ENCODE measurements at regions not wholly inside any gene's neighbourhood (a gene's known extent, or its start where the extent isn't known, plus 50 kb on each side); places are given as distances from the start of the nearest gene placed in this dataset.

DNA sequence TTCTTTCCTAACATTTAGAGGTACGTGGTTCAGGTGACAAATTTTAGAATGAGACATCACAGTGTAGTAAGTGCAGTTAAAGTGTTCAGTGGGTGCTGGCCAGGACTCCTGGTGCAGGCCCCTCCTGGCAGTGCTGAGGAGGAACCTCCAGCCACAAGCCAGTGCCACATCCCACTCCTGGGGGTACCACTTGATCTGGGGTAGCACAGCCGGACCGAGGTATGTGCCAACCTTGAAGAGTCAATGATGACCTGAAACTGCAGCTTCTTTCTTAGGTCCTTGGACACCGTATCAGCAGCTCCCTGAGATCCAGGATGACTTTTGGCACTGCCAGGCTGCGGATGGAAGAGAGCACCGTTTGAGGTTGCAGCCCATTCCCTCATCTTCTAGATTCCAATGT lies 310.4 kb upstream of the IRX4 start:
- H3K9me3 ChIP-seq (ENCODE audit: low read length), result no peaks in the 10 kb centered on the region
- H3K27ac ChIP-seq (ENCODE audit: low read length), result no peak overlapping the region
- no peaks in the 10 kb centered on the region for H4K20me1 ChIP-seq (ENCODE audit: insufficient read depth)
- H3K36me3 ChIP-seq (ENCODE audit: insufficient read depth, low read length), result no peaks in the 10 kb centered on the region
- no peak overlapping the region for H3K4me3 ChIP-seq (ENCODE audit: low read length)
- no peak overlapping the region for H2AFZ ChIP-seq (ENCODE audit: low read depth, low read length)
- TF ChIP-seq TAF1 (IDR thresholded peaks at IDR 0.05; ENCODE audit: low read depth) (no peak), MXI1 (conservative IDR thresholded peaks at IDR 0.05; ENCODE audit: poor library complexity, severe bottlenecking) (no peak), EP300 (conservative IDR thresholded peaks at IDR 0.05; ENCODE audit: poor library complexity, severe bottlenecking) (no peak), EZH2 (IDR thresholded peaks at IDR 0.05; ENCODE audit: borderline replicate concordance, insufficient read depth, low read length, poor library complexity, severe bottlenecking) (no peak), SMC3 (conservative IDR thresholded peaks at IDR 0.05; ENCODE audit: poor library complexity) (no peak), POLR2AphosphoS5 (IDR thresholded peaks at IDR 0.05) (no peak), RAD21 (conservative IDR thresholded peaks at IDR 0.05) (no peak)
- TF ChIP-seq, protein P1, sequence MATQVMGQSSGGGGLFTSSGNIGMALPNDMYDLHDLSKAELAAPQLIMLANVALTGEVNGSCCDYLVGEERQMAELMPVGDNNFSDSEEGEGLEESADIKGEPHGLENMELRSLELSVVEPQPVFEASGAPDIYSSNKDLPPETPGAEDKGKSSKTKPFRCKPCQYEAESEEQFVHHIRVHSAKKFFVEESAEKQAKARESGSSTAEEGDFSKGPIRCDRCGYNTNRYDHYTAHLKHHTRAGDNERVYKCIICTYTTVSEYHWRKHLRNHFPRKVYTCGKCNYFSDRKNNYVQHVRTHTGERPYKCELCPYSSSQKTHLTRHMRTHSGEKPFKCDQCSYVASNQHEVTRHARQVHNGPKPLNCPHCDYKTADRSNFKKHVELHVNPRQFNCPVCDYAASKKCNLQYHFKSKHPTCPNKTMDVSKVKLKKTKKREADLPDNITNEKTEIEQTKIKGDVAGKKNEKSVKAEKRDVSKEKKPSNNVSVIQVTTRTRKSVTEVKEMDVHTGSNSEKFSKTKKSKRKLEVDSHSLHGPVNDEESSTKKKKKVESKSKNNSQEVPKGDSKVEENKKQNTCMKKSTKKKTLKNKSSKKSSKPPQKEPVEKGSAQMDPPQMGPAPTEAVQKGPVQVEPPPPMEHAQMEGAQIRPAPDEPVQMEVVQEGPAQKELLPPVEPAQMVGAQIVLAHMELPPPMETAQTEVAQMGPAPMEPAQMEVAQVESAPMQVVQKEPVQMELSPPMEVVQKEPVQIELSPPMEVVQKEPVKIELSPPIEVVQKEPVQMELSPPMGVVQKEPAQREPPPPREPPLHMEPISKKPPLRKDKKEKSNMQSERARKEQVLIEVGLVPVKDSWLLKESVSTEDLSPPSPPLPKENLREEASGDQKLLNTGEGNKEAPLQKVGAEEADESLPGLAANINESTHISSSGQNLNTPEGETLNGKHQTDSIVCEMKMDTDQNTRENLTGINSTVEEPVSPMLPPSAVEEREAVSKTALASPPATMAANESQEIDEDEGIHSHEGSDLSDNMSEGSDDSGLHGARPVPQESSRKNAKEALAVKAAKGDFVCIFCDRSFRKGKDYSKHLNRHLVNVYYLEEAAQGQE (IDR thresholded peaks at IDR 0.05; ENCODE audit: borderline replicate concordance), result no peak
- TF ChIP-seq, protein P2, sequence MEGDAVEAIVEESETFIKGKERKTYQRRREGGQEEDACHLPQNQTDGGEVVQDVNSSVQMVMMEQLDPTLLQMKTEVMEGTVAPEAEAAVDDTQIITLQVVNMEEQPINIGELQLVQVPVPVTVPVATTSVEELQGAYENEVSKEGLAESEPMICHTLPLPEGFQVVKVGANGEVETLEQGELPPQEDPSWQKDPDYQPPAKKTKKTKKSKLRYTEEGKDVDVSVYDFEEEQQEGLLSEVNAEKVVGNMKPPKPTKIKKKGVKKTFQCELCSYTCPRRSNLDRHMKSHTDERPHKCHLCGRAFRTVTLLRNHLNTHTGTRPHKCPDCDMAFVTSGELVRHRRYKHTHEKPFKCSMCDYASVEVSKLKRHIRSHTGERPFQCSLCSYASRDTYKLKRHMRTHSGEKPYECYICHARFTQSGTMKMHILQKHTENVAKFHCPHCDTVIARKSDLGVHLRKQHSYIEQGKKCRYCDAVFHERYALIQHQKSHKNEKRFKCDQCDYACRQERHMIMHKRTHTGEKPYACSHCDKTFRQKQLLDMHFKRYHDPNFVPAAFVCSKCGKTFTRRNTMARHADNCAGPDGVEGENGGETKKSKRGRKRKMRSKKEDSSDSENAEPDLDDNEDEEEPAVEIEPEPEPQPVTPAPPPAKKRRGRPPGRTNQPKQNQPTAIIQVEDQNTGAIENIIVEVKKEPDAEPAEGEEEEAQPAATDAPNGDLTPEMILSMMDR (IDR thresholded peaks at IDR 0.05; ENCODE audit: poor library complexity, severe bottlenecking), result no peak
- H3F3A ChIP-seq (ENCODE audit: insufficient read depth, low read length, poor library complexity, severe bottlenecking), result no peaks in the 10 kb centered on the region
- no peak overlapping the region for H3K9ac ChIP-seq (ENCODE audit: low read length)
- no peaks in the 10 kb centered on the region for H3K9me2 ChIP-seq (ENCODE audit: insufficient read depth, low read length)
- no peaks in the 10 kb centered on the region for H3K79me2 ChIP-seq (replicated peaks; ENCODE audit: insufficient read depth, low read length)
- H3K27me3 ChIP-seq (ENCODE audit: insufficient read depth, low read depth, low read length), result peaks cover 33% of the 10 kb centered on the region
- H3K4me2 ChIP-seq (ENCODE audit: low read length), result no peak overlapping the region

DNA sequence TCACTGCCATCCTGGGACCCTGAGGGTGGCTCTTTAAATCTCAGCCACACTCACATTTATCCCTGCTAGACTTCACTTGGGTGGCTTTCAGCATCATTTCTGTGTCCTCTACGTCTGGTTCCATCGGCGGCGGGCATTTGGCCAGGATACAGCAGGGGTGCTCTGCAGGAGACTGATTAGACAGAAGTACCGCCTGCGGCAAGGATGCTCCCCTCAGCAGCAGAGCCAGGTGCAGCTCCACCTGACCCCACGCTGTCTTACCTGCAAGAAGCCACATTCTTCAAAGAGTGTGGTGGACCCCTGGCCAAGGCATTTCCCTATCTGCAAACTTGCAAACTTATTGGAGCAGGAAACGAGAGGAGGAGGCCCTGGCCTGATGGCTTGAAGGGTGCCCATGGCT lies 309.8 kb upstream of the IRX4 start:
- Histone ChIP-seq H3F3A (ENCODE audit: insufficient read depth, low read length, poor library complexity, severe bottlenecking) (no peaks in the 10 kb centered on the region), H3K9me3 (ENCODE audit: low read length) (no peaks in the 10 kb centered on the region), H3K27me3 (ENCODE audit: insufficient read depth, low read depth, low read length) (peaks cover 26% of the 10 kb centered on the region), H4K20me1 (ENCODE audit: insufficient read depth) (no peaks in the 10 kb centered on the region), H2AFZ (ENCODE audit: low read depth, low read length) (no peak overlapping the region), H3K9ac (ENCODE audit: low read length) (no peak overlapping the region), H3K36me3 (ENCODE audit: insufficient read depth, low read length) (no peaks in the 10 kb centered on the region), H3K79me2 (replicated peaks; ENCODE audit: insufficient read depth, low read length) (no peaks in the 10 kb centered on the region), H3K27ac (ENCODE audit: low read length) (no peak overlapping the region), H3K9me2 (ENCODE audit: insufficient read depth, low read length) (no peaks in the 10 kb centered on the region), H3K4me3 (ENCODE audit: low read length) (no peak overlapping the region), H3K4me2 (ENCODE audit: low read length) (no peak overlapping the region)
- no peak for TF ChIP-seq MXI1 (conservative IDR thresholded peaks at IDR 0.05; ENCODE audit: poor library complexity, severe bottlenecking)
- TF ChIP-seq POLR2AphosphoS5 (IDR thresholded peaks at IDR 0.05), result no peak

DNA sequence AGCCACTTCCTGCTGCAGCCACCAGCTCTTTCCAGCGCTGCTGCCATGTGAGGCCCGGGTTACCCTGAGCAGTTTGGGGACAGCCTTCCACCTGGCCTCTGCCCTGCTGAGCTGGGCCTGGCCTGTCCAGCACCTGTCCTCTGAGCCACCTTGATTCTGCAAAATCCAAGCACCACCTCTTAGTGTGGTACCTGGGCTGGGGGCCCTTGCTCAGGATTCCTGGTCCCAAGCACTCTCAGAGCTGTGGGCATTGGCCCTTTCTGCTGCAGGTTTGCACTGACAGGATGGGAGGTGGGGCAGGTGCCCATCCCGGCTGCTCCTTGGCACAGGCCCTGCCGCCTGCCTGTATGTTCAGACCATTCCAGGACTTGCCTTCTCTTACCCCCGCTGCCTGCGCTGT lies 309.2 kb upstream of the IRX4 start:
- no peaks in the 10 kb centered on the region for H3K9me3 ChIP-seq (ENCODE audit: low read length)
- H4K20me1 ChIP-seq (ENCODE audit: insufficient read depth), result no peaks in the 10 kb centered on the region
- H3K27ac ChIP-seq (ENCODE audit: low read length), result no peak overlapping the region
- peaks cover 21% of the 10 kb centered on the region for H3K27me3 ChIP-seq (ENCODE audit: insufficient read depth, low read depth, low read length)
- H3K9ac ChIP-seq (ENCODE audit: low read length), result no peak overlapping the region
- H3K79me2 ChIP-seq (replicated peaks; ENCODE audit: insufficient read depth, low read length), result no peaks in the 10 kb centered on the region
- H3K9me2 ChIP-seq (ENCODE audit: insufficient read depth, low read length), result no peaks in the 10 kb centered on the region
- H2AFZ ChIP-seq (ENCODE audit: low read depth, low read length), result no peak overlapping the region
- no peak for TF ChIP-seq TAF1 (IDR thresholded peaks at IDR 0.05; ENCODE audit: low read depth)
- TF ChIP-seq EP300 (conservative IDR thresholded peaks at IDR 0.05; ENCODE audit: poor library complexity, severe bottlenecking), result no peak
- TF ChIP-seq, protein P1 (IDR thresholded peaks at IDR 0.05; ENCODE audit: borderline replicate concordance), result no peak
- TF ChIP-seq RAD21 (conservative IDR thresholded peaks at IDR 0.05), result no peak
- no peak for TF ChIP-seq SMC3 (conservative IDR thresholded peaks at IDR 0.05; ENCODE audit: poor library complexity)
- no peak for TF ChIP-seq MXI1 (conservative IDR thresholded peaks at IDR 0.05; ENCODE audit: poor library complexity, severe bottlenecking)
- TF ChIP-seq EZH2 (IDR thresholded peaks at IDR 0.05; ENCODE audit: borderline replicate concordance, insufficient read depth, low read length, poor library complexity, severe bottlenecking), result no peak
- TF ChIP-seq, protein P2 (IDR thresholded peaks at IDR 0.05; ENCODE audit: poor library complexity, severe bottlenecking), result no peak
- TF ChIP-seq POLR2AphosphoS5 (IDR thresholded peaks at IDR 0.05), result no peak
- no peak overlapping the region for H3K4me3 ChIP-seq (ENCODE audit: low read length)
- H3K36me3 ChIP-seq (ENCODE audit: insufficient read depth, low read length), result no peaks in the 10 kb centered on the region
- no peaks in the 10 kb centered on the region for H3F3A ChIP-seq (ENCODE audit: insufficient read depth, low read length, poor library complexity, severe bottlenecking)
- H3K4me2 ChIP-seq (ENCODE audit: low read length), result no peak overlapping the region

All from neural cell (in vitro differentiated cells).